SK-N-SH (cell line): ENCODE measurements at regions not wholly inside any gene's neighbourhood (a gene's known extent, or its start where the extent isn't known, plus 50 kb on each side); places are given as distances from the start of the nearest gene placed in this dataset.
A peak's percentile ranks its signal among the peaks of the same experiment; 100 is the strongest.

Experiments used
- CTCF ChIA-PET: fragments of 300-600, 350-600 bp; formaldehyde crosslinking; extraction: SDS; loops from one replicate; lab custom pipeline; 2021; lab: Yijun Ruan, JAX
- POLR2A ChIA-PET: fragments of 350-600 bp; sonication (Branson Sonifier 250); formaldehyde crosslinking; extraction: SDS; loops from one replicate; lab custom pipeline; 2020; ENCODE audit warnings: antibody characterized with exemption, inconsistent platforms; lab: Yijun Ruan, JAX
- DNase-seq: peaks from one replicate; pipeline ENCODE4 v3.0.0; 2012
- H2AFZ ChIP-seq: fragments of 200-600 bp; sonication (generic); 2 replicates; pipeline ENCODE4 v1.8.1; 2016; ENCODE audit warnings: antibody characterized with exemption, mild to moderate bottlenecking, low read depth
- H3F3A ChIP-seq: fragments of 200-600 bp; sonication (generic); replicated peaks from 2 replicates; pipeline ENCODE3; 2016; ENCODE audit warnings: antibody characterized with exemption, mild to moderate bottlenecking; ENCODE audit not compliant: insufficient read depth
- H3K27ac ChIP-seq, 2 experiments: fragments of 200-500 bp in 1 of 2; fragments of 200-600 bp in 1 of 2; sonication (Bioruptor generic) in 1 of 2; sonication (generic), shearing (Covaris generic) in 1 of 2; 2 replicates each; pipeline versions ENCODE4 v1.5.1 to v1.6.1; 2014 to 2016; ENCODE audit warnings: low read depth in 2 of 2, inconsistent platforms in 1 of 2, low read length in 1 of 2, mild to moderate bottlenecking in 1 of 2, mixed read lengths in 1 of 2
- H3K27me3 ChIP-seq: fragments of 200-600 bp; sonication (generic), shearing (Covaris generic); 2 replicates; pipeline ENCODE4 v1.6.1; 2016; ENCODE audit warnings: mixed run types; ENCODE audit not compliant: insufficient read depth
- H3K36me3 ChIP-seq, 2 experiments: fragments of 200-500 bp in 1 of 2; fragments of 200-600 bp in 1 of 2; sonication (Bioruptor generic) in 1 of 2; sonication (generic) in 1 of 2; replicated peaks in 1 of 2; 2 replicates each; pipeline versions ENCODE3 to v1.5.1; 2014 to 2016; ENCODE audit warnings: low read length in 1 of 2, mild to moderate bottlenecking in 1 of 2; ENCODE audit not compliant: insufficient read depth in 2 of 2, control insufficient read depth in 1 of 2
- H3K4me1 ChIP-seq, 2 experiments: fragments of 200-500 bp in 1 of 2; fragments of 200-600 bp in 1 of 2; sonication (Bioruptor generic) in 1 of 2; sonication (generic), shearing (Covaris generic) in 1 of 2; 2 replicates each; pipeline versions ENCODE4 v1.5.1 to v1.6.1; 2014 to 2016; ENCODE audit warnings: low read depth in 1 of 2, low read length in 1 of 2, mixed run types in 1 of 2; ENCODE audit not compliant: insufficient read depth in 2 of 2, control insufficient read depth in 1 of 2
- H3K4me2 ChIP-seq: fragments of 200-600 bp; sonication (generic), shearing (Covaris generic); 2 replicates; pipeline ENCODE4 v1.6.1; 2017; ENCODE audit warnings: mixed run types
- H3K4me3 ChIP-seq, 2 experiments: fragments of 200-500 bp in 1 of 2; fragments of 200-600 bp in 1 of 2; sonication (Bioruptor generic) in 1 of 2; sonication (generic), shearing (Covaris generic) in 1 of 2; 2 replicates each; pipeline versions ENCODE4 v1.5.1 to v1.8.1; 2014 to 2016; ENCODE audit warnings: low read depth in 2 of 2, inconsistent platforms in 1 of 2, low read length in 1 of 2, mild to moderate bottlenecking in 1 of 2, mixed read lengths in 1 of 2, moderate library complexity in 1 of 2
- H3K79me2 ChIP-seq: fragments of 200-600 bp; sonication (generic); 2 replicates; pipeline ENCODE4 v1.8.1; 2017; ENCODE audit warnings: mild to moderate bottlenecking; ENCODE audit not compliant: insufficient read depth
- H3K9ac ChIP-seq: fragments of 200-600 bp; sonication (generic); 2 replicates; pipeline ENCODE4 v1.6.1; 2017; ENCODE audit warnings: mixed run types
- H3K9me2 ChIP-seq: fragments of 200-600 bp; sonication (generic); 2 replicates; pipeline ENCODE4 v1.6.1; 2017; ENCODE audit warnings: mixed run types
- H3K9me3 ChIP-seq: fragments of 200-600 bp; sonication (generic); 2 replicates; pipeline ENCODE4 v1.6.1; 2017; ENCODE audit warnings: mixed run types, mild to moderate bottlenecking, moderate library complexity
- H4K20me1 ChIP-seq: fragments of 200-600 bp; sonication (generic); 2 replicates; pipeline ENCODE4 v1.6.1; 2017; ENCODE audit warnings: mild to moderate bottlenecking, mixed run types; ENCODE audit not compliant: insufficient read depth
- CTCF ChIP-seq: fragments of 200-600 bp; sonication (generic); IDR thresholded peaks from 2 replicates; pipeline ENCODE4 v1.6.1; 2017; ENCODE audit warnings: antibody characterized with exemption, mild to moderate bottlenecking, moderate library complexity
- ELF1 ChIP-seq: IDR thresholded peaks from 2 replicates; pipeline ENCODE4 v1.4.0; 2012
- EP300 ChIP-seq, 2 experiments: IDR thresholded peaks; 2 replicates each; pipeline versions ENCODE4 v1.4.0 to v1.6.1; 2012; ENCODE audit warnings: borderline replicate concordance in 1 of 2, low read depth in 1 of 2, low read length in 1 of 2
- FOXJ3 ChIP-seq: sonication (generic); formaldehyde crosslinking; IDR thresholded peaks from 2 replicates; pipeline ENCODE4 v1.5.1; 2020; ENCODE audit warnings: mild to moderate bottlenecking, missing genetic modification reagents
- FOXM1 ChIP-seq: IDR thresholded peaks from 2 replicates; pipeline ENCODE4 v1.4.0; 2012; ENCODE audit warnings: low read depth, mild to moderate bottlenecking
- GABPA ChIP-seq: IDR thresholded peaks from 2 replicates; pipeline ENCODE4 v1.4.0; 2012; ENCODE audit warnings: low read depth, mild to moderate bottlenecking
- GATA2 ChIP-seq: sonication (generic); formaldehyde crosslinking; IDR thresholded peaks from 2 replicates; pipeline ENCODE4 v1.5.0; 2020; ENCODE audit warnings: mild to moderate bottlenecking, missing genetic modification reagents
- IRF3 ChIP-seq: fragments of 150-350 bp; IDR thresholded peaks from 2 replicates; pipeline ENCODE4 v1.6.1; 2016; ENCODE audit warnings: mild to moderate bottlenecking, low read depth, low read length
- MEF2A ChIP-seq: IDR thresholded peaks from 2 replicates; pipeline ENCODE4 v1.4.0; 2012; ENCODE audit warnings: low read depth, borderline replicate concordance
- MXI1 ChIP-seq: IDR thresholded peaks from 2 replicates; pipeline ENCODE4 v1.6.1; 2012; ENCODE audit warnings: mild to moderate bottlenecking, low read depth, low read length, improper control_type of control experiment
- NRF1 ChIP-seq: IDR thresholded peaks from 2 replicates; pipeline ENCODE4 v1.6.1; 2012; ENCODE audit warnings: low read depth, mild to moderate bottlenecking, low read length
- POLR2AphosphoS5 ChIP-seq: IDR thresholded peaks from 2 replicates; pipeline ENCODE4 v1.6.1; 2012; ENCODE audit warnings: low read depth, low read length
- RAD21 ChIP-seq: IDR thresholded peaks from 2 replicates; pipeline ENCODE4 v1.6.1; 2012; ENCODE audit warnings: mild to moderate bottlenecking, low read length
- RCOR1 ChIP-seq: fragments of 150-350 bp; IDR thresholded peaks from 2 replicates; pipeline ENCODE4 v1.6.1; 2017; ENCODE audit warnings: antibody characterized with exemption, low read length
- RFX5 ChIP-seq: IDR thresholded peaks from 2 replicates; pipeline ENCODE4 v1.6.1; 2012; ENCODE audit warnings: mild to moderate bottlenecking, improper control_type of control experiment, low read length
- SIN3A ChIP-seq: IDR thresholded peaks from 2 replicates; pipeline ENCODE4 v1.6.1; 2012; ENCODE audit warnings: low read depth, mild to moderate bottlenecking, low read length, moderate library complexity, borderline replicate concordance
- TAF1 ChIP-seq: IDR thresholded peaks from 2 replicates; pipeline ENCODE4 v1.6.1; 2012; ENCODE audit warnings: low read depth, mild to moderate bottlenecking, low read length, moderate library complexity, borderline replicate concordance
- TCF12 ChIP-seq: IDR thresholded peaks from 2 replicates; pipeline ENCODE4 v1.4.0; 2012
- TEAD4 ChIP-seq: IDR thresholded peaks from 2 replicates; pipeline ENCODE4 v1.4.0; 2012; ENCODE audit warnings: mild to moderate bottlenecking, borderline replicate concordance; ENCODE audit not compliant: insufficient read depth
- USF2 ChIP-seq: fragments of 150-350 bp; IDR thresholded peaks from 2 replicates; pipeline ENCODE4 v1.6.1; 2017; ENCODE audit warnings: antibody characterized with exemption, low read length, low read depth, borderline replicate concordance
- YY1 ChIP-seq: IDR thresholded peaks from 2 replicates; pipeline ENCODE4 v1.4.0; 2012; ENCODE audit warnings: low read depth, mild to moderate bottlenecking
- ZBTB33 ChIP-seq: IDR thresholded peaks from 2 replicates; pipeline ENCODE4 v1.4.0; 2012; ENCODE audit warnings: low read depth, borderline replicate concordance
- WGBS: methylation state at CpG from one replicate; pipeline ENCODE4 v1.1.6; 2017; ENCODE audit warnings: low lambda C conversion rate; 5-methylcytosine and 5-hydroxymethylcytosine counted together

- no peak overlapping the region for H3K4me2 ChIP-seq
- no peaks in the 10 kb centered on the region for H3K36me3 ChIP-seq
- H3K9me3 ChIP-seq: no peaks in the 10 kb centered on the region
- no peaks in the 10 kb centered on the region for H3K9me2 ChIP-seq
- no peak overlapping the region for H3K4me3 ChIP-seq
- H3K27me3 ChIP-seq: no peaks in the 10 kb centered on the region
- H4K20me1 ChIP-seq: no peaks in the 10 kb centered on the region
- H3K4me1 ChIP-seq: no peaks in the 10 kb centered on the region; a peak in 1 of 4 replicates
- ChIA-PET CTCF (interaction anchor here (0.8 to 1.1 kb wide), 2 partner anchors 10 to 84 kb away, joined by 3 read pairs; no protein-coding TSS in a partner anchor), POLR2A (no interaction called here)
- no peaks in the 10 kb centered on the region for H3K79me2 ChIP-seq
- no peak overlapping the region for H3K27ac ChIP-seq
- no peak for TF ChIP-seq RFX5
- no peak for TF ChIP-seq EP300 (IDR thresholded peaks at IDR 0.05; ENCODE audit: borderline replicate concordance in 1 of 2, low read depth in 1 of 2, low read length in 1 of 2)
- no peak for TF ChIP-seq SIN3A
- TF ChIP-seq FOXM1: no peak
- no peak for TF ChIP-seq GABPA
- TF ChIP-seq IRF3: no peak
- H2AFZ ChIP-seq: no peak overlapping the region
- no peak overlapping the region for H3K9ac ChIP-seq
- DNase-seq: no peak
- H3F3A ChIP-seq: no peaks in the 10 kb centered on the region
Observed at GRCh38 chr13:91100944-91101343, 246.5 kb upstream of the MIR17HG start.

GRCh38 chr13:91101381-91101780 lies 246.1 kb upstream of the MIR17HG start:
- no peak overlapping the region for H3K4me2 ChIP-seq

More at GRCh38 chr13:91101381-91101780, 246.1 kb upstream of the MIR17HG start:
- Histone ChIP-seq H3K27me3 (no peaks in the 10 kb centered on the region), H3K9ac (no peak overlapping the region), H3K9me2 (no peaks in the 10 kb centered on the region), H3K79me2 (no peaks in the 10 kb centered on the region), H4K20me1 (no peaks in the 10 kb centered on the region), H3K9me3 (no peaks in the 10 kb centered on the region), H3K27ac (no peak overlapping the region), H3K4me1 (no peaks in the 10 kb centered on the region; a peak in 1 of 4 replicates), H3K4me3 (no peak overlapping the region), H3K36me3 (no peaks in the 10 kb centered on the region), H2AFZ (no peak overlapping the region), H3F3A (no peaks in the 10 kb centered on the region)
- POLR2A ChIA-PET: no interaction called here
- TF ChIP-seq TCF12 (no peak), RCOR1 (no peak), TEAD4 (no peak), RAD21 (no peak), ELF1 (no peak), MXI1 (no peak), USF2 (no peak), ZBTB33 (no peak), CTCF (no peak), GATA2 (CRISPR knock-in tag) (no peak), POLR2AphosphoS5 (no peak), TAF1 (no peak), NRF1 (no peak), FOXM1 (no peak), IRF3 (no peak), RFX5 (no peak), FOXJ3 (CRISPR knock-in tag) (no peak), MEF2A (no peak), YY1 (no peak)
- 54% methylated on average over 2 of the region's 2 CpGs for WGBS
- CTCF ChIA-PET: interaction anchor here (0.8 to 1.1 kb wide), 2 partner anchors 10 to 84 kb away, joined by 3 read pairs; no protein-coding TSS in a partner anchor
- DNase-seq: peak; percentile 16
